H1 (cell line): ENCODE measurements at regions not wholly inside any gene's neighbourhood (a gene's known extent, or its start where the extent isn't known, plus 50 kb on each side); places are given as distances from the start of the nearest gene placed in this dataset.

Experiments used
- CTCF ChIA-PET: fragments of 300-600 bp; sonication (Branson Sonifier 250); formaldehyde crosslinking; loops from one replicate; lab custom pipeline; 2021; ENCODE audit not compliant: partially characterized antibody; lab: Charles Lee
- POLR2A ChIA-PET: fragments of 300-600 bp; sonication (Branson Sonifier 250); formaldehyde crosslinking; loops from one replicate; lab custom pipeline; 2021; ENCODE audit warnings: inconsistent platforms; ENCODE audit not compliant: partially characterized antibody; lab: Charles Lee
- DNase-seq, 2 experiments: peaks; one replicate each; pipeline versions ENCODE4 v3.0.0 to v3.0.0-alpha.2; 2010 to 2022; ENCODE audit warnings: low spot score in 2 of 2, low read depth in 1 of 2, mixed read lengths in 1 of 2
- FAIRE-seq: peaks from 2 replicates; lab custom pipeline; 2011; peaks lifted over from hg19 to GRCh38; lab: Jason Lieb, UNC
- H2AFZ ChIP-seq: 2 replicates; pipeline ENCODE4 v1.8.1; 2012; ENCODE audit warnings: low read length, inconsistent platforms
- H2AK5ac ChIP-seq: 2 replicates; pipeline ENCODE4 v1.6.1; 2013; ENCODE audit warnings: low read depth, low read length
- H2BK120ac ChIP-seq: replicated peaks from 2 replicates; pipeline ENCODE3; 2013; ENCODE audit warnings: low read depth, low read length, inconsistent platforms
- H2BK12ac ChIP-seq: 2 replicates; pipeline ENCODE4 v1.6.1; 2013; ENCODE audit warnings: low read depth, low read length
- H2BK15ac ChIP-seq: 2 replicates; pipeline ENCODE4 v1.6.1; 2013; ENCODE audit warnings: low read length
- H2BK20ac ChIP-seq: 2 replicates; pipeline ENCODE4 v1.6.1; 2013; ENCODE audit warnings: low read length
- H2BK5ac ChIP-seq: 2 replicates; pipeline ENCODE4 v1.6.1; 2013; ENCODE audit warnings: low read depth, low read length
- H3K14ac ChIP-seq: 2 replicates; pipeline ENCODE4 v1.6.1; 2013; ENCODE audit warnings: inconsistent platforms; ENCODE audit not compliant: insufficient read length
- H3K18ac ChIP-seq: 2 replicates; pipeline ENCODE4 v1.6.1; 2013; ENCODE audit warnings: low read length; ENCODE audit errors: extremely low read depth
- H3K23ac ChIP-seq: 2 replicates; pipeline ENCODE4 v1.6.1; 2013; ENCODE audit warnings: inconsistent platforms; ENCODE audit not compliant: insufficient read length
- H3K23me2 ChIP-seq: 2 replicates; pipeline ENCODE4 v1.6.1; 2013; ENCODE audit warnings: low read depth, low read length
- H3K27ac ChIP-seq: 2 replicates; pipeline ENCODE4 v1.6.1; 2011; ENCODE audit warnings: low read depth, low read length, inconsistent platforms
- H3K27me3 ChIP-seq, 4 experiments: replicated peaks in 1 of 4; 1 replicate in 1 of 4; 2 replicates in 3 of 4; pipeline versions ENCODE4 v1.6.1 to v1.8.1; 2011 to 2013; ENCODE audit warnings: low read length in 3 of 4, mild to moderate bottlenecking in 3 of 4, inconsistent platforms in 2 of 4, mixed read lengths in 2 of 4, moderate library complexity in 1 of 4; ENCODE audit not compliant: control insufficient read depth in 3 of 4, insufficient read depth in 3 of 4; ENCODE audit errors: extremely low read depth in 1 of 4
- H3K36me3 ChIP-seq, 4 experiments: 2 replicates each; pipeline versions ENCODE4 v1.6.1 to v1.8.1; 2011 to 2013; ENCODE audit warnings: mild to moderate bottlenecking in 4 of 4, low read length in 3 of 4, moderate library complexity in 2 of 4, control low read depth in 1 of 4, inconsistent platforms in 1 of 4; ENCODE audit not compliant: insufficient read depth in 4 of 4, control insufficient read depth in 2 of 4
- H3K4ac ChIP-seq: replicated peaks from 2 replicates; pipeline ENCODE3; 2013; ENCODE audit warnings: low read length, low read depth, mixed read lengths, inconsistent platforms; ENCODE audit not compliant: insufficient read length
- H3K4me1 ChIP-seq, 4 experiments: replicated peaks in 1 of 4; 1 replicate in 1 of 4; 2 replicates in 3 of 4; pipeline versions ENCODE4 v1.6.1 to v1.8.1; 2011 to 2013; ENCODE audit warnings: low read length in 3 of 4, inconsistent platforms in 2 of 4, mixed read lengths in 1 of 4; ENCODE audit not compliant: insufficient read depth in 4 of 4, control insufficient read depth in 3 of 4
- H3K4me2 ChIP-seq, 2 experiments: 2 replicates each; pipeline versions ENCODE4 v1.6.1 to v1.8.1; 2011 to 2013; ENCODE audit warnings: low read depth in 2 of 2, low read length in 2 of 2, control low read depth in 1 of 2, inconsistent platforms in 1 of 2, mild to moderate bottlenecking in 1 of 2; ENCODE audit not compliant: insufficient read depth in 1 of 2
- H3K4me3 ChIP-seq, 4 experiments: fragments of 200-600, 300-600 bp in 1 of 4; sonication (generic), shearing (Covaris generic), sonication (Bioruptor Twin) in 1 of 4; 2 replicates each; pipeline versions ENCODE4 v1.5.1 to v1.8.1; 2011 to 2016; ENCODE audit warnings: low read length in 4 of 4, low read depth in 3 of 4, control low read depth in 2 of 4, inconsistent platforms in 2 of 4, mild to moderate bottlenecking in 2 of 4, mixed read lengths in 1 of 4, moderate library complexity in 1 of 4; ENCODE audit not compliant: insufficient read depth in 2 of 4; ENCODE audit errors: extremely low read depth in 1 of 4
- H3K56ac ChIP-seq: replicated peaks from 2 replicates; pipeline ENCODE3; 2013; ENCODE audit warnings: low read depth, mild to moderate bottlenecking, mixed read lengths, low read length, inconsistent platforms; ENCODE audit not compliant: insufficient read length
- H3K79me1 ChIP-seq: 2 replicates; pipeline ENCODE4 v1.6.1; 2013; ENCODE audit warnings: low read depth, low read length, control low read depth
- H3K79me2 ChIP-seq, 2 experiments: 2 replicates each; pipeline versions ENCODE4 v1.6.1 to v1.8.1; 2012 to 2013; ENCODE audit warnings: low read length in 2 of 2, mild to moderate bottlenecking in 2 of 2, inconsistent platforms in 1 of 2; ENCODE audit not compliant: insufficient read depth in 2 of 2, control insufficient read depth in 1 of 2
- H3K9ac ChIP-seq, 4 experiments: replicated peaks in 1 of 4; 1 replicate in 1 of 4; 2 replicates in 3 of 4; pipeline versions ENCODE4 v1.6.1 to v1.8.1; 2011 to 2013; ENCODE audit warnings: low read depth in 3 of 4, low read length in 3 of 4, control low read depth in 2 of 4, mild to moderate bottlenecking in 2 of 4, moderate library complexity in 2 of 4, inconsistent platforms in 1 of 4; ENCODE audit errors: extremely low read depth in 1 of 4
- H3K9me3 ChIP-seq, 2 experiments: 2 replicates each; pipeline versions ENCODE4 v1.6.1 to v1.8.1; 2012 to 2013; ENCODE audit warnings: mild to moderate bottlenecking in 2 of 2, moderate library complexity in 2 of 2, control low read depth in 1 of 2, inconsistent platforms in 1 of 2, low read depth in 1 of 2, low read length in 1 of 2, mixed read lengths in 1 of 2; ENCODE audit not compliant: insufficient read depth in 2 of 2
- H4K20me1 ChIP-seq, 2 experiments: replicated peaks in 1 of 2; 2 replicates each; pipeline versions ENCODE3 to v1.8.1; 2011 to 2013; ENCODE audit warnings: inconsistent platforms in 2 of 2, low read length in 2 of 2, mild to moderate bottlenecking in 1 of 2; ENCODE audit not compliant: insufficient read depth in 2 of 2, control insufficient read depth in 1 of 2
- H4K5ac ChIP-seq: 2 replicates; pipeline ENCODE4 v1.6.1; 2013; ENCODE audit warnings: low read length, low read depth, mixed read lengths, inconsistent platforms; ENCODE audit not compliant: insufficient read length
- H4K8ac ChIP-seq: 2 replicates; pipeline ENCODE4 v1.8.0; 2013; ENCODE audit warnings: mild to moderate bottlenecking, moderate library complexity, low read length, inconsistent platforms; ENCODE audit not compliant: insufficient read depth; ENCODE audit errors: extremely low read depth
- H4K91ac ChIP-seq: replicated peaks from 2 replicates; pipeline ENCODE3; 2013; ENCODE audit warnings: low read length, mixed read lengths, inconsistent platforms; ENCODE audit not compliant: insufficient read length
- ASH2L ChIP-seq: fragments of 200-600, 300-600 bp; sonication (generic); IDR thresholded peaks from one replicate; pipeline ENCODE4 v1.7.1; 2017; ENCODE audit warnings: low read length
- CBX5 ChIP-seq: fragments of 300-800, 300-1000 bp; sonication (generic); IDR thresholded peaks from 2 replicates; pipeline ENCODE4 v1.7.1; 2016; ENCODE audit warnings: antibody characterized with exemption, low read length, low read depth
- EGR1 ChIP-seq: IDR thresholded peaks from 2 replicates; pipeline ENCODE4 v1.6.1; 2011; ENCODE audit warnings: low read depth, low read length, borderline replicate concordance
- GABPA ChIP-seq: IDR thresholded peaks from 2 replicates; pipeline ENCODE4 v1.6.1; 2011; ENCODE audit warnings: mild to moderate bottlenecking, low read length, moderate library complexity, borderline replicate concordance; ENCODE audit not compliant: insufficient read depth
- GTF2F1 ChIP-seq: IDR thresholded peaks from 2 replicates; pipeline ENCODE4 v1.6.1; 2012; ENCODE audit warnings: low read depth, low read length, improper control_type of control experiment, borderline replicate concordance
- HDAC2 ChIP-seq, 2 experiments: fragments of 300-600 bp in 1 of 2; sonication (generic) in 1 of 2; IDR thresholded peaks; 2 replicates each; pipeline ENCODE4 v1.6.1; 2011 to 2012; ENCODE audit warnings: low read depth in 2 of 2, low read length in 2 of 2, mild to moderate bottlenecking in 2 of 2, moderate library complexity in 2 of 2, borderline replicate concordance in 1 of 2, inconsistent platforms in 1 of 2
- RAD21 ChIP-seq, 2 experiments: IDR thresholded peaks in 1 of 2; conservative IDR thresholded peaks in 1 of 2; 2 replicates each; pipeline ENCODE4 v1.6.1; 2011; ENCODE audit warnings: low read depth in 2 of 2, low read length in 2 of 2, improper control_type of control experiment in 1 of 2, inconsistent platforms in 1 of 2, mild to moderate bottlenecking in 1 of 2, moderate library complexity in 1 of 2
- SP2 ChIP-seq: IDR thresholded peaks from 2 replicates; pipeline ENCODE4 v1.6.1; 2012; ENCODE audit warnings: mild to moderate bottlenecking, low read length, inconsistent platforms
- USF2 ChIP-seq: IDR thresholded peaks from 2 replicates; pipeline ENCODE4 v1.6.1; 2011; ENCODE audit warnings: low read length, improper control_type of control experiment
- WGBS, 2 experiments: shearing (Covaris generic) in 1 of 2; methylation state at CpG; one replicate each; pipeline versions ENCODE4 v1.1.6 to v1.1.7; 2013 to 2015; ENCODE audit warnings: low lambda C conversion rate in 2 of 2, mixed read lengths in 2 of 2, inconsistent platforms in 1 of 2, low coverage in 1 of 2, missing lambda C conversion rate in 1 of 2; ENCODE audit not compliant: insufficient replicate concordance in 2 of 2, insufficient coverage in 1 of 2, insufficient read length in 1 of 2; ENCODE audit errors: extremely low coverage in 1 of 2, missing lambda C conversion rate in 1 of 2; 5-methylcytosine and 5-hydroxymethylcytosine counted together

GRCh38 chr10:29753283-29753682 is 118.5 kb upstream of the SVIL start:
- Histone ChIP-seq H2BK5ac (no peak overlapping the region), H4K20me1 (no peaks in the 10 kb centered on the region), H2AFZ (no peak overlapping the region), H3K9me3 (no peaks in the 10 kb centered on the region), H2BK20ac (no peak overlapping the region), H3K23ac (no peak overlapping the region), H3K79me1 (no peaks in the 10 kb centered on the region), H3K4me3 (no peak overlapping the region), H2BK120ac (no peak overlapping the region), H3K4me2 (no peak overlapping the region), H3K56ac (no peak overlapping the region), H4K91ac (no peak overlapping the region), H4K8ac (no peak overlapping the region), H4K5ac (no peak overlapping the region), H3K4me1 (no peaks in the 10 kb centered on the region), H3K36me3 (no peaks in the 10 kb centered on the region), H2BK15ac (no peak overlapping the region), H3K27ac (no peak overlapping the region), H3K9ac (no peak overlapping the region), H3K4ac (no peak overlapping the region), H3K14ac (no peak overlapping the region), H3K79me2 (no peaks in the 10 kb centered on the region), H3K18ac (no peak overlapping the region), H3K23me2 (no peaks in the 10 kb centered on the region), H3K27me3 (no peaks in the 10 kb centered on the region), H2BK12ac (no peak overlapping the region), H2AK5ac (no peak overlapping the region)
- ChIA-PET POLR2A (no interaction called here), CTCF (interaction anchor here (1.0 to 2.0 kb wide), 6 partner anchors 10 to 308 kb away, joined by 3 to 6 read pairs (median 4); no protein-coding TSS in a partner anchor)
- no peak for DNase-seq
- FAIRE-seq, result no peak
- WGBS, 2 experiments, result 90% methylated on average over 7 of the region's 7 CpGs; no CpG with 5 or more reads in 1 of the 2 experiments
- no peak for TF ChIP-seq HDAC2 (IDR thresholded peaks at IDR 0.05; ENCODE audit: borderline replicate concordance in 1 of 2, low read depth in 2 of 2, low read length in 2 of 2)
- TF ChIP-seq GABPA, result no peak
- no peak for TF ChIP-seq SP2
- TF ChIP-seq ASH2L, result no peak
- TF ChIP-seq RAD21 (IDR thresholded peaks at IDR 0.05 in 1 of 2, conservative IDR thresholded peaks at IDR 0.05 in 1 of 2; ENCODE audit: low read depth in 2 of 2, low read length in 2 of 2), result no peak
- TF ChIP-seq USF2, result no peak
- TF ChIP-seq CBX5, result no peak
- no peak for TF ChIP-seq GTF2F1
- no peak for TF ChIP-seq EGR1
